ENCODE measurements at regions not wholly inside any gene's neighbourhood (a gene's known extent, or its start where the extent isn't known, plus 50 kb on each side); places are given as distances from the start of the nearest gene placed in this dataset.

GRCh38 chr3:168251371-168251770 is 155.6 kb upstream of the GOLIM4 start:
- TF ChIP-seq CTCF (IDR thresholded peaks at IDR 0.05; ENCODE audit: poor library complexity) (no peak), EZH2 (IDR thresholded peaks at IDR 0.05; ENCODE audit: borderline replicate concordance) (no peak)
